ENCODE measurements at regions not wholly inside any gene's neighbourhood (a gene's known extent, or its start where the extent isn't known, plus 50 kb on each side); places are given as distances from the start of the nearest gene placed in this dataset.

GRCh38 chr2:14352067-14352466 is 280.4 kb upstream of the LRATD1 start:
- Mint-ChIP-seq H3K4me3 (no peak overlapping the region), H3K4me1 (peaks cover 22% of the 10 kb centered on the region), H3K27me3 (ENCODE audit: low read depth) (no peaks in the 10 kb centered on the region), H3K27ac (no peak overlapping the region), H3K9me3 (peaks cover 10% of the 10 kb centered on the region), H3K36me3 (no peaks in the 10 kb centered on the region)
- no peak for DNase-seq (ENCODE audit: low spot score)
- ChIA-PET CTCF (no interaction called here), POLR2A (no interaction called here)
- TF ChIP-seq PRRX2 (CRISPR knock-in tag; IDR thresholded peaks at IDR 0.05) (no peak), IRF2 (CRISPR knock-in tag; IDR thresholded peaks at IDR 0.05; ENCODE audit: borderline replicate concordance, low read depth) (no peak), ARID4B (CRISPR knock-in tag; IDR thresholded peaks at IDR 0.05; ENCODE audit: borderline replicate concordance) (no peak), HMGA2 (CRISPR knock-in tag; IDR thresholded peaks at IDR 0.05) (no peak), FOXK1 (CRISPR knock-in tag; IDR thresholded peaks at IDR 0.05) (no peak), ATF3 (CRISPR knock-in tag; conservative IDR thresholded peaks at IDR 0.05) (no peak)
- no peak for ATAC-seq

GRCh38 chr2:14354231-14354630 is 278.3 kb upstream of the LRATD1 start:
- H3K27ac Mint-ChIP-seq: no peak overlapping the region
- ChIA-PET POLR2A (no interaction called here), CTCF (no interaction called here)
- TF ChIP-seq ZNF532 (CRISPR knock-in tag; IDR thresholded peaks at IDR 0.05; ENCODE audit: borderline replicate concordance) (no peak), RELA (CRISPR knock-in tag; IDR thresholded peaks at IDR 0.05; ENCODE audit: borderline replicate concordance) (no peak), ZNF671 (CRISPR knock-in tag; IDR thresholded peaks at IDR 0.05) (no peak), EMX1 (CRISPR knock-in tag; IDR thresholded peaks at IDR 0.05) (no peak), CTCF (IDR thresholded peaks at IDR 0.05) (no peak)
- DNase-seq (ENCODE audit: low spot score) (no peak), ATAC-seq (no peak)
- H3K36me3 Mint-ChIP-seq: 0 out of 2 replicates have a peak, but pooled peaks cover under 1% of the 10 kb centered on the region
- no peaks in the 10 kb centered on the region for H3K27me3 Mint-ChIP-seq (ENCODE audit: low read depth)
- H3K4me1 Mint-ChIP-seq: peaks cover 22% of the 10 kb centered on the region
- no peak overlapping the region for H3K4me3 Mint-ChIP-seq
- H3K9me3 Mint-ChIP-seq: peaks cover 18% of the 10 kb centered on the region

GRCh38 chr2:14355102-14355501 is 277.4 kb upstream of the LRATD1 start:
- TF ChIP-seq AFF4 (CRISPR knock-in tag; IDR thresholded peaks at IDR 0.05; ENCODE audit: borderline replicate concordance) (no peak), EMX1 (CRISPR knock-in tag; IDR thresholded peaks at IDR 0.05) (no peak), ZNF232 (CRISPR knock-in tag; IDR thresholded peaks at IDR 0.05) (no peak), RELA (CRISPR knock-in tag; IDR thresholded peaks at IDR 0.05; ENCODE audit: borderline replicate concordance) (no peak), ZSCAN18 (CRISPR knock-in tag; IDR thresholded peaks at IDR 0.05) (no peak), FOXP1 (CRISPR knock-in tag; IDR thresholded peaks at IDR 0.05; ENCODE audit: borderline replicate concordance) (no peak)
- H3K4me1 Mint-ChIP-seq: peaks cover 22% of the 10 kb centered on the region
- ChIA-PET CTCF (no interaction called here), POLR2A (no interaction called here)
- DNase-seq (ENCODE audit: low spot score) (no peak), ATAC-seq (no peak)
- no peak overlapping the region for H3K4me3 Mint-ChIP-seq
- H3K9me3 Mint-ChIP-seq: peaks cover 24% of the 10 kb centered on the region
- H3K27ac Mint-ChIP-seq: no peak overlapping the region
- H3K36me3 Mint-ChIP-seq: 0 out of 2 replicates have a peak, but pooled peaks cover 5% of the 10 kb centered on the region
- no peaks in the 10 kb centered on the region for H3K27me3 Mint-ChIP-seq (ENCODE audit: low read depth)

All from WTC11 (cell line).